Mesenchymal stem cell (in vitro differentiated cells and primary cell): ENCODE measurements at regions not wholly inside any gene's neighbourhood (a gene's known extent, or its start where the extent isn't known, plus 50 kb on each side); places are given as distances from the start of the nearest gene placed in this dataset.

Experiments
- DNase-seq: peaks from one replicate; pipeline ENCODE4 v3.0.0-alpha.2; 2013
- H2AFZ ChIP-seq: one replicate; pipeline ENCODE4 v1.6.1; 2013; ENCODE audit warnings: low read depth, mild to moderate bottlenecking, control low read depth, inconsistent platforms, low read length, moderate library complexity
- H2AK5ac ChIP-seq: 2 replicates; pipeline ENCODE4 v1.6.1; 2013; ENCODE audit warnings: low read length, moderate library complexity, mild to moderate bottlenecking, inconsistent platforms; ENCODE audit not compliant: severe bottlenecking
- H2BK120ac ChIP-seq: one replicate; pipeline ENCODE4 v1.6.1; 2013; ENCODE audit warnings: low read depth, mild to moderate bottlenecking, inconsistent platforms, low read length, moderate library complexity
- H2BK12ac ChIP-seq, 2 experiments: one replicate each; pipeline ENCODE4 v1.6.1; 2013; ENCODE audit warnings: inconsistent platforms in 2 of 2, low read length in 2 of 2, mild to moderate bottlenecking in 2 of 2, moderate library complexity in 2 of 2, control low read depth in 1 of 2
- H2BK15ac ChIP-seq: one replicate; pipeline ENCODE4 v1.6.1; 2013; ENCODE audit warnings: mild to moderate bottlenecking, low read depth, inconsistent platforms; ENCODE audit not compliant: poor library complexity, severe bottlenecking
- H2BK5ac ChIP-seq: 2 replicates; pipeline ENCODE4 v1.6.1; 2013; ENCODE audit warnings: low read depth, mild to moderate bottlenecking, low read length, control low read depth, inconsistent platforms; ENCODE audit not compliant: poor library complexity, severe bottlenecking
- H3K14ac ChIP-seq, 2 experiments: one replicate each; pipeline ENCODE4 v1.6.1; 2013; ENCODE audit warnings: inconsistent platforms in 2 of 2, low read length in 2 of 2, control low read depth in 1 of 2, mild to moderate bottlenecking in 1 of 2, moderate library complexity in 1 of 2
- H3K18ac ChIP-seq, 2 experiments: one replicate each; pipeline ENCODE4 v1.6.1; 2013; ENCODE audit warnings: inconsistent platforms in 2 of 2, low read length in 2 of 2, control low read depth in 1 of 2, low read depth in 1 of 2, mild to moderate bottlenecking in 1 of 2
- H3K23ac ChIP-seq, 2 experiments: one replicate each; pipeline ENCODE4 v1.6.1; 2013; ENCODE audit warnings: inconsistent platforms in 2 of 2, low read length in 2 of 2, mild to moderate bottlenecking in 2 of 2, moderate library complexity in 2 of 2, control low read depth in 1 of 2
- H3K27ac ChIP-seq: 2 replicates; pipeline ENCODE4 v1.5.1; 2013; ENCODE audit warnings: mild to moderate bottlenecking, moderate library complexity, low read length, control low read depth, inconsistent platforms; ENCODE audit not compliant: poor library complexity, severe bottlenecking
- H3K27me3 ChIP-seq, 2 experiments: 2 replicates each; pipeline versions ENCODE4 v1.6.1 to v1.7.0; 2013; ENCODE audit warnings: low read length in 2 of 2, mild to moderate bottlenecking in 2 of 2, moderate library complexity in 2 of 2, control low read depth in 1 of 2, inconsistent platforms in 1 of 2; ENCODE audit not compliant: control insufficient read depth in 1 of 2, insufficient read depth in 1 of 2
- H3K36me3 ChIP-seq, 2 experiments: 2 replicates each; pipeline versions ENCODE4 v1.6.1 to v1.7.0; 2013; ENCODE audit warnings: low read length in 2 of 2, control low read depth in 1 of 2, inconsistent platforms in 1 of 2, low read depth in 1 of 2, mild to moderate bottlenecking in 1 of 2; ENCODE audit not compliant: insufficient read depth in 2 of 2, control insufficient read depth in 1 of 2
- H3K4ac ChIP-seq, 2 experiments: one replicate each; pipeline ENCODE4 v1.6.1; 2013; ENCODE audit warnings: inconsistent platforms in 2 of 2, low read length in 2 of 2, mild to moderate bottlenecking in 2 of 2, moderate library complexity in 2 of 2, control low read depth in 1 of 2, low read depth in 1 of 2
- H3K4me1 ChIP-seq: 2 replicates; pipeline ENCODE4 v1.6.1; 2013; ENCODE audit warnings: low read depth, low read length, control low read depth; ENCODE audit not compliant: control insufficient read depth, insufficient read depth
- H3K4me2 ChIP-seq: 2 replicates; pipeline ENCODE4 v1.6.1; 2013; ENCODE audit warnings: low read length, mild to moderate bottlenecking, inconsistent platforms; ENCODE audit not compliant: poor library complexity, severe bottlenecking
- H3K4me3 ChIP-seq, 2 experiments: 2 replicates each; pipeline versions ENCODE4 v1.5.1 to v1.7.0; 2013; ENCODE audit warnings: low read length in 2 of 2, mild to moderate bottlenecking in 2 of 2, control low read depth in 1 of 2, low read depth in 1 of 2; ENCODE audit not compliant: insufficient read depth in 1 of 2
- H3K79me1 ChIP-seq: replicated peaks from 2 replicates; pipeline ENCODE4 v1.6.1; 2013; ENCODE audit warnings: mild to moderate bottlenecking, control low read depth, low read length, inconsistent platforms; ENCODE audit not compliant: poor library complexity, severe bottlenecking
- H3K9ac ChIP-seq: 2 replicates; pipeline ENCODE4 v1.7.0; 2013; ENCODE audit warnings: mild to moderate bottlenecking, low read length, moderate library complexity
- H3K9me3 ChIP-seq: 2 replicates; pipeline ENCODE4 v1.7.0; 2013; ENCODE audit warnings: mild to moderate bottlenecking, low read length; ENCODE audit not compliant: control insufficient read depth
- H4K8ac ChIP-seq: one replicate; pipeline ENCODE4 v1.6.1; 2013; ENCODE audit warnings: inconsistent platforms, mild to moderate bottlenecking, low read length, moderate library complexity
- H4K91ac ChIP-seq: one replicate; pipeline ENCODE4 v1.6.1; 2013; ENCODE audit warnings: mild to moderate bottlenecking, low read length, inconsistent platforms
- WGBS: methylation state at CpG from one replicate; pipeline ENCODE4 v1.1.7; 2013; ENCODE audit warnings: mixed read lengths; 5-methylcytosine and 5-hydroxymethylcytosine counted together

- Histone ChIP-seq H2BK5ac (no peak overlapping the region), H2BK12ac (no peak overlapping the region), H3K23ac (no peak overlapping the region), H4K8ac (peak overlapping the region; percentile 21), H2AK5ac (peak overlapping the region; percentile 30), H3K4me1 (peaks cover 13% of the 10 kb centered on the region), H3K14ac (no peak overlapping the region), H3K27ac (no peak overlapping the region), H3K4me3 (no peak overlapping the region), H3K9me3 (no peaks in the 10 kb centered on the region), H3K36me3 (no peaks in the 10 kb centered on the region), H2BK120ac (no peak overlapping the region), H3K4ac (no peak overlapping the region), H3K79me1 (no peaks in the 10 kb centered on the region), H3K9ac (no peak overlapping the region), H3K4me2 (no peak overlapping the region), H3K18ac (peak overlapping the region; percentile 21 to 61), H2AFZ (no peak overlapping the region), H3K27me3 (no peaks in the 10 kb centered on the region), H2BK15ac (no peak overlapping the region), H4K91ac (no peak overlapping the region)
- no peak for DNase-seq
- 83% methylated on average over 4 of the region's 5 CpGs for WGBS
These were observed 115.4 kb upstream of the SLC44A1 start for GRCh38 chr9:105128908-105129600.

- H3K9me3 ChIP-seq = no peaks in the 10 kb centered on the region
- no peak overlapping the region for H3K27ac ChIP-seq
- H3K36me3 ChIP-seq = no peaks in the 10 kb centered on the region
- H2BK15ac ChIP-seq = no peak overlapping the region
- 100% methylated on average over 1 of the region's 1 CpG for WGBS
- H2BK5ac ChIP-seq = no peak overlapping the region
- peaks cover 13% of the 10 kb centered on the region for H3K4me1 ChIP-seq
- no peak overlapping the region for H4K91ac ChIP-seq
- no peak overlapping the region for H3K4me2 ChIP-seq
- no peak for DNase-seq
- no peak overlapping the region for H3K18ac ChIP-seq
- H4K8ac ChIP-seq = no peak overlapping the region
- H2BK12ac ChIP-seq = no peak overlapping the region
- H3K4ac ChIP-seq = no peak overlapping the region
- no peak overlapping the region for H2AFZ ChIP-seq
- no peaks in the 10 kb centered on the region for H3K27me3 ChIP-seq
- no peak overlapping the region for H2AK5ac ChIP-seq
- H3K4me3 ChIP-seq = no peak overlapping the region
- no peak overlapping the region for H3K9ac ChIP-seq
- no peak overlapping the region for H3K23ac ChIP-seq
- no peaks in the 10 kb centered on the region for H3K79me1 ChIP-seq
- H3K14ac ChIP-seq = no peak overlapping the region
- H2BK120ac ChIP-seq = no peak overlapping the region
These were observed 114.7 kb upstream of the SLC44A1 start for GRCh38 chr9:105129731-105130130.

GRCh38 chr9:105131981-105132380, 112.5 kb upstream of the SLC44A1 start:
- no peaks in the 10 kb centered on the region for H3K27me3 ChIP-seq
- no peak for DNase-seq
- H3K4ac ChIP-seq = no peak overlapping the region
- H3K4me1 ChIP-seq = peaks cover 13% of the 10 kb centered on the region
- WGBS = 98% methylated on average over 3 of the region's 3 CpGs
- no peak overlapping the region for H3K4me3 ChIP-seq
- no peak overlapping the region for H4K91ac ChIP-seq
- H3K4me2 ChIP-seq = no peak overlapping the region
- H3K9ac ChIP-seq = no peak overlapping the region
- no peak overlapping the region for H2BK5ac ChIP-seq
- H2BK12ac ChIP-seq = peak overlapping the region in 1 of 2 experiments; percentile 57
- H3K36me3 ChIP-seq = no peaks in the 10 kb centered on the region
- no peak overlapping the region for H2AFZ ChIP-seq
- no peaks in the 10 kb centered on the region for H3K9me3 ChIP-seq
- H3K23ac ChIP-seq = no peak overlapping the region
- H2AK5ac ChIP-seq = peak overlapping the region; percentile 34
- no peak overlapping the region for H2BK15ac ChIP-seq
- H2BK120ac ChIP-seq = no peak overlapping the region
- no peaks in the 10 kb centered on the region for H3K79me1 ChIP-seq
- H4K8ac ChIP-seq = no peak overlapping the region
- no peak overlapping the region for H3K18ac ChIP-seq
- H3K27ac ChIP-seq = peak overlapping the region; percentile 77
- H3K14ac ChIP-seq = no peak overlapping the region

- H2AK5ac ChIP-seq = no peak overlapping the region
- H4K91ac ChIP-seq = no peak overlapping the region
- no peak overlapping the region for H2AFZ ChIP-seq
- H3K23ac ChIP-seq = no peak overlapping the region
- H3K14ac ChIP-seq = no peak overlapping the region
- no peak overlapping the region for H2BK120ac ChIP-seq
- no peak overlapping the region for H4K8ac ChIP-seq
- H3K9ac ChIP-seq = no peak overlapping the region
- no peaks in the 10 kb centered on the region for H3K36me3 ChIP-seq
- H3K18ac ChIP-seq = no peak overlapping the region
- 29% methylated on average over 2 of the region's 2 CpGs for WGBS
- H3K27ac ChIP-seq = peak overlapping the region; percentile 77
- H3K9me3 ChIP-seq = no peaks in the 10 kb centered on the region
- H3K79me1 ChIP-seq = no peaks in the 10 kb centered on the region
- no peak overlapping the region for H2BK15ac ChIP-seq
- H3K4ac ChIP-seq = no peak overlapping the region
- H2BK5ac ChIP-seq = no peak overlapping the region
- no peak overlapping the region for H2BK12ac ChIP-seq
- H3K4me1 ChIP-seq = peaks cover 11% of the 10 kb centered on the region
- H3K27me3 ChIP-seq = no peaks in the 10 kb centered on the region
- H3K4me2 ChIP-seq = no peak overlapping the region
- no peak overlapping the region for H3K4me3 ChIP-seq
- DNase-seq = peak; percentile 85
These were observed 111.8 kb upstream of the SLC44A1 start for GRCh38 chr9:105132606-105133005.
